Right lobe of liver (tissue), 4 donors: ENCODE measurements at regions not wholly inside any gene's neighbourhood (a gene's known extent, or its start where the extent isn't known, plus 50 kb on each side); places are given as distances from the start of the nearest gene placed in this dataset.

ENCODE experiments used
- CTCF ChIP-seq, 4 donors: fragments of 200-600 bp in 3 of 4; fragments of 450-650 bp in 1 of 4; IDR thresholded peaks; one replicate each; pipeline versions ENCODE4 v1.5.1 to v1.8.0; 2016 to 2022; ENCODE audit warnings: antibody characterized with exemption in 4 of 4, mild to moderate bottlenecking in 2 of 4
- POLR2A ChIP-seq: fragments of 450-650 bp; IDR thresholded peaks from one replicate; pipeline ENCODE4 v1.6.1; 2017; ENCODE audit warnings: antibody characterized with exemption, mild to moderate bottlenecking
- donor health status: DM: no; HTN: no; CAD: no.
- donor health status: DM: no; HTN: no; CAD: no.
- donor health status: DM: no; HTN: yes; CAD: no.

- TF ChIP-seq CTCF (IDR thresholded peaks at IDR 0.05) (no peak), POLR2A (no peak)
Observed at GRCh38 chr3:95044101-95044500, 981.2 kb downstream of the NSUN3 start.
